ENCODE measurements at regions not wholly inside any gene's neighbourhood (a gene's known extent, or its start where the extent isn't known, plus 50 kb on each side); places are given as distances from the start of the nearest gene placed in this dataset.

DNA sequence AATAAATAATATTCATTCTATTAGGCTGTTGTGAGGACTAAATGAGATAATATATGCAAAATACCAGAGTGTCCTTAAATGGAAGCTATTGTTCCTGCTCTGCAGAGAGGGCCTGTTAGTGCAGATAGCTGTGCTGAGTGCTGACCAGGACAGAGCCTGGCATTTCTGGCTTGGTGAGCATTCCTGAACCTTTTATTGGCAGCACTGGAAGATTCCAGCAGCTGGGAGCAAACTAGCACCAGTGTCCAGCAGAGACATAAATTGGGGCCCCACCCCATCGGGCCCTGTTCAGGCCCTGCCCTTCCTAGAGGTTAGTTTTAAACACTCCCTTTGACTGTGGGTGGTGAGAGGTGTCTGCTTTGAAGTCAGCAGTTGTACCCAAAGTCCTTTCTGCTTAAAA lies 85.9 kb upstream of the GADD45A start:
- ATAC-seq, result no peak
- H4K20me1 ChIP-seq (ENCODE audit: insufficient read depth), result no peaks in the 10 kb centered on the region
- no peak overlapping the region for H3K9ac ChIP-seq (ENCODE audit: low read length)
- H3K27me3 ChIP-seq (ENCODE audit: insufficient read depth, low read length), result no peaks in the 10 kb centered on the region
- no peak overlapping the region for H3K4me3 ChIP-seq (replicated peaks in 1 of 2; ENCODE audit: low read depth in 1 of 2, low read length in 2 of 2)
- no peak for DNase-seq (ENCODE audit: low read depth, low spot score)
- ChIA-PET CTCF (no interaction called here), RAD21 (ENCODE audit: low non-redundant PET in 1 of 2, low total read pairs in 2 of 2, uncharacterized antibody in 2 of 2, unreplicated experiment in 2 of 2) (no interaction called here), POLR2A (no interaction called here)
- H3K4me2 ChIP-seq (ENCODE audit: low read length), result no peak overlapping the region
- H3K4me1 ChIP-seq (ENCODE audit: control insufficient read depth in 1 of 2, insufficient read depth in 2 of 2, low read length in 2 of 2), result no peaks in the 10 kb centered on the region; a peak in 1 of 4 replicates
- H3K79me2 ChIP-seq (ENCODE audit: insufficient read depth, low read length), result no peaks in the 10 kb centered on the region
- H3K27ac ChIP-seq (ENCODE audit: low read depth, low read length), result no peak overlapping the region
- H3K36me3 ChIP-seq (ENCODE audit: control insufficient read depth in 1 of 2, insufficient read depth in 2 of 2, low read length in 2 of 2), result no peaks in the 10 kb centered on the region
- intact Hi-C loops (cut with micrococcal nuclease), result no loop called here
- BruUV-seq (replicated peaks), result no TSS peak
- peak overlapping the region; percentile 54 for H2AFZ ChIP-seq (ENCODE audit: low read depth, low read length, poor library complexity, severe bottlenecking)
- no peaks in the 10 kb centered on the region for H3K9me3 ChIP-seq (ENCODE audit: control insufficient read depth in 1 of 2, insufficient read depth in 1 of 2, low read depth in 1 of 2, low read length in 2 of 2)
- no peaks in the 10 kb centered on the region for H3K9me2 ChIP-seq (ENCODE audit: insufficient read depth)
- TF ChIP-seq ZFX (IDR thresholded peaks at IDR 0.05) (no peak), RAD21 (IDR thresholded peaks at IDR 0.05; ENCODE audit: low read depth) (no peak), CEBPB (IDR thresholded peaks at IDR 0.05; ENCODE audit: low read depth) (no peak), CBX3 (IDR thresholded peaks at IDR 0.05; ENCODE audit: low read depth) (no peak), ELF1 (IDR thresholded peaks at IDR 0.05; ENCODE audit: borderline replicate concordance, low read depth) (no peak), FOSL1 (IDR thresholded peaks at IDR 0.05; ENCODE audit: low read depth) (no peak), YY1 (IDR thresholded peaks at IDR 0.05; ENCODE audit: extremely low read depth, insufficient replicate concordance, low read depth, low read length) (no peak), POLR2AphosphoS5 (IDR thresholded peaks at IDR 0.05; ENCODE audit: low read depth, low read length) (no peak), JUND (IDR thresholded peaks at IDR 0.05) (no peak), SIN3A (IDR thresholded peaks at IDR 0.05; ENCODE audit: low read depth) (no peak)
- TF ChIP-seq, protein P1, sequence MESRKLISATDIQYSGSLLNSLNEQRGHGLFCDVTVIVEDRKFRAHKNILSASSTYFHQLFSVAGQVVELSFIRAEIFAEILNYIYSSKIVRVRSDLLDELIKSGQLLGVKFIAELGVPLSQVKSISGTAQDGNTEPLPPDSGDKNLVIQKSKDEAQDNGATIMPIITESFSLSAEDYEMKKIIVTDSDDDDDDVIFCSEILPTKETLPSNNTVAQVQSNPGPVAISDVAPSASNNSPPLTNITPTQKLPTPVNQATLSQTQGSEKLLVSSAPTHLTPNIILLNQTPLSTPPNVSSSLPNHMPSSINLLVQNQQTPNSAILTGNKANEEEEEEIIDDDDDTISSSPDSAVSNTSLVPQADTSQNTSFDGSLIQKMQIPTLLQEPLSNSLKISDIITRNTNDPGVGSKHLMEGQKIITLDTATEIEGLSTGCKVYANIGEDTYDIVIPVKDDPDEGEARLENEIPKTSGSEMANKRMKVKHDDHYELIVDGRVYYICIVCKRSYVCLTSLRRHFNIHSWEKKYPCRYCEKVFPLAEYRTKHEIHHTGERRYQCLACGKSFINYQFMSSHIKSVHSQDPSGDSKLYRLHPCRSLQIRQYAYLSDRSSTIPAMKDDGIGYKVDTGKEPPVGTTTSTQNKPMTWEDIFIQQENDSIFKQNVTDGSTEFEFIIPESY (IDR thresholded peaks at IDR 0.05; ENCODE audit: extremely low read depth, insufficient replicate concordance, low read length), result no peak
- TF ChIP-seq, protein P2, sequence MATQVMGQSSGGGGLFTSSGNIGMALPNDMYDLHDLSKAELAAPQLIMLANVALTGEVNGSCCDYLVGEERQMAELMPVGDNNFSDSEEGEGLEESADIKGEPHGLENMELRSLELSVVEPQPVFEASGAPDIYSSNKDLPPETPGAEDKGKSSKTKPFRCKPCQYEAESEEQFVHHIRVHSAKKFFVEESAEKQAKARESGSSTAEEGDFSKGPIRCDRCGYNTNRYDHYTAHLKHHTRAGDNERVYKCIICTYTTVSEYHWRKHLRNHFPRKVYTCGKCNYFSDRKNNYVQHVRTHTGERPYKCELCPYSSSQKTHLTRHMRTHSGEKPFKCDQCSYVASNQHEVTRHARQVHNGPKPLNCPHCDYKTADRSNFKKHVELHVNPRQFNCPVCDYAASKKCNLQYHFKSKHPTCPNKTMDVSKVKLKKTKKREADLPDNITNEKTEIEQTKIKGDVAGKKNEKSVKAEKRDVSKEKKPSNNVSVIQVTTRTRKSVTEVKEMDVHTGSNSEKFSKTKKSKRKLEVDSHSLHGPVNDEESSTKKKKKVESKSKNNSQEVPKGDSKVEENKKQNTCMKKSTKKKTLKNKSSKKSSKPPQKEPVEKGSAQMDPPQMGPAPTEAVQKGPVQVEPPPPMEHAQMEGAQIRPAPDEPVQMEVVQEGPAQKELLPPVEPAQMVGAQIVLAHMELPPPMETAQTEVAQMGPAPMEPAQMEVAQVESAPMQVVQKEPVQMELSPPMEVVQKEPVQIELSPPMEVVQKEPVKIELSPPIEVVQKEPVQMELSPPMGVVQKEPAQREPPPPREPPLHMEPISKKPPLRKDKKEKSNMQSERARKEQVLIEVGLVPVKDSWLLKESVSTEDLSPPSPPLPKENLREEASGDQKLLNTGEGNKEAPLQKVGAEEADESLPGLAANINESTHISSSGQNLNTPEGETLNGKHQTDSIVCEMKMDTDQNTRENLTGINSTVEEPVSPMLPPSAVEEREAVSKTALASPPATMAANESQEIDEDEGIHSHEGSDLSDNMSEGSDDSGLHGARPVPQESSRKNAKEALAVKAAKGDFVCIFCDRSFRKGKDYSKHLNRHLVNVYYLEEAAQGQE (IDR thresholded peaks at IDR 0.05; ENCODE audit: low read depth), result no peak
- TF ChIP-seq, protein P3, sequence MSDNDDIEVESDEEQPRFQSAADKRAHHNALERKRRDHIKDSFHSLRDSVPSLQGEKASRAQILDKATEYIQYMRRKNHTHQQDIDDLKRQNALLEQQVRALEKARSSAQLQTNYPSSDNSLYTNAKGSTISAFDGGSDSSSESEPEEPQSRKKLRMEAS (IDR thresholded peaks at IDR 0.05), result no peak
